Prostate gland (tissue), 2 donors: ENCODE measurements at regions not wholly inside any gene's neighbourhood (a gene's known extent, or its start where the extent isn't known, plus 50 kb on each side); places are given as distances from the start of the nearest gene placed in this dataset.
"Not testable (repeated sequence)": the region's sequence is repeated elsewhere in the genome, so short reads cannot be mapped to it uniquely, and the experiment has no call there.

Experiments
- DNase-seq: peaks from one replicate; pipeline ENCODE4 v3.0.0-alpha.2; 2019; ENCODE audit warnings: low spot score
- H3K27ac ChIP-seq, 2 donors: fragments of 200-600 bp; sonication (generic); 2 replicates each; pipeline ENCODE4 v1.5.1; 2017 to 2019
- H3K27me3 ChIP-seq: fragments of 200-600 bp; sonication (generic); replicated peaks from 2 replicates; pipeline ENCODE4 v1.5.1; 2019; ENCODE audit not compliant: insufficient read depth
- H3K36me3 ChIP-seq, 2 donors: fragments of 200-600 bp; sonication (generic); 1 replicate in 1 of 2; 2 replicates in 1 of 2; pipeline versions ENCODE4 v1.5.1 to v1.8.1; 2017 to 2019
- H3K4me1 ChIP-seq: fragments of 200-600 bp; sonication (generic); replicated peaks from 2 replicates; pipeline ENCODE4 v1.5.1; 2019
- H3K4me3 ChIP-seq, 2 donors: fragments of 200-600 bp; sonication (generic); 2 replicates each; pipeline ENCODE4 v1.5.1; 2017 to 2019
- H3K9me3 ChIP-seq: fragments of 200-600 bp; sonication (generic); 2 replicates; pipeline ENCODE4 v1.5.1; 2017
- CTCF ChIP-seq, 4 experiments: fragments of 200-600 bp in 2 of 4; fragments of 450-650 bp in 2 of 4; sonication (generic) in 2 of 4; IDR thresholded peaks; 1 replicate in 3 of 4; 2 replicates in 1 of 4; pipeline ENCODE4 v1.5.1; 2016 to 2019; ENCODE audit warnings: antibody characterized with exemption in 4 of 4, mild to moderate bottlenecking in 2 of 4, moderate library complexity in 2 of 4
- POLR2A ChIP-seq: fragments of 450-650 bp; IDR thresholded peaks from one replicate; pipeline ENCODE4 v1.6.1; 2016; ENCODE audit warnings: antibody characterized with exemption, mild to moderate bottlenecking
- POLR2AphosphoS5 ChIP-seq: sonication (generic); formaldehyde crosslinking; IDR thresholded peaks from one replicate; pipeline ENCODE4 v1.6.1; 2017; ENCODE audit warnings: antibody characterized with exemption
- WGBS: methylation state at CpG from one replicate; pipeline ENCODE4 v1.1.5; 2018; 5-methylcytosine and 5-hydroxymethylcytosine counted together
- intact Hi-C: fragments of 100-400 bp; cut with DNase I; formaldehyde crosslinking; loops from one replicate; pipeline ENCODE4 v1.14.2; 2022

- 73% methylated on average over 1 of the region's 1 CpG for WGBS
- no peak overlapping the region for H3K27ac ChIP-seq
- no peak overlapping the region for H3K4me3 ChIP-seq
- no peaks in the 10 kb centered on the region for H3K27me3 ChIP-seq
- H3K4me1 ChIP-seq, result no peaks in the 10 kb centered on the region
- intact Hi-C loops, result no loop called here
- no peaks in the 10 kb centered on the region for H3K36me3 ChIP-seq
- TF ChIP-seq POLR2A, result no peak
- no peak for TF ChIP-seq CTCF (IDR thresholded peaks at IDR 0.05)
- TF ChIP-seq POLR2AphosphoS5, result no peak
- no peaks in the 10 kb centered on the region for H3K9me3 ChIP-seq
- DNase-seq, result no peak
Measured at GRCh38 chr3:191593486-191593885, 132.5 kb downstream of the PYDC2 start.

DNA sequence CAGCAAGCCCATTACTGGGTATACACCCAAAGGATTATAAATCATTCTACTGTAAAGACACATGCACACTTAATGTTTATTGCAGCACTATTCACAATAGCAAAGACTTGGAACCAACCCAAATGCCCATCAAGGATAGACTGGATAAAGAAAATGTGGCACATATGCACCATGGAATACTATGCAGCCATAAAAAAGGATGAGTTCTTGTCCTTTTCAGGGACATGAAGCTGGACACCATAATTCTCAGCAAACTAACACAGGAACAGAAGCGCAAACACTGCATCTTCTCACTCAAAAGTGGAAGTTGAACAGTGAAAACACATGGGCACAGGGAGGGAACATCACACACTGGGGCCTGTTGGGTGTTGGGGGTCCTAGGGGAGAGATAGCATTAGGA, 154.5 kb downstream of the PYDC2 start:
- 95% methylated on average over 1 of the region's 1 CpG for WGBS
- intact Hi-C loops, H3K4me1 ChIP-seq, H3K27ac ChIP-seq, H3K9me3 ChIP-seq, H3K36me3 ChIP-seq, DNase-seq, H3K27me3 ChIP-seq, H3K4me3 ChIP-seq: not testable (repeated sequence)

- TF ChIP-seq POLR2A (no peak), POLR2AphosphoS5 (no peak), CTCF (IDR thresholded peaks at IDR 0.05) (no peak)
- no peaks in the 10 kb centered on the region for H3K36me3 ChIP-seq
- intact Hi-C loops, result no loop called here
Measured at GRCh38 chr3:191624299-191624698, 163.3 kb downstream of the PYDC2 start.

GRCh38 chr3:191627064-191627463, 166.1 kb downstream of the PYDC2 start:
- Histone ChIP-seq H3K4me3 (no peak overlapping the region), H3K36me3 (no peaks in the 10 kb centered on the region), H3K27ac (no peak overlapping the region), H3K27me3 (no peaks in the 10 kb centered on the region), H3K9me3 (no peaks in the 10 kb centered on the region), H3K4me1 (no peaks in the 10 kb centered on the region)
- intact Hi-C loops, result no loop called here
- DNase-seq, result no peak
- TF ChIP-seq POLR2A, result no peak
- no peak for TF ChIP-seq POLR2AphosphoS5
- no peak for TF ChIP-seq CTCF (IDR thresholded peaks at IDR 0.05)
- 26% methylated on average over 8 of the region's 8 CpGs for WGBS

More at GRCh38 chr3:191624299-191624698, 163.3 kb downstream of the PYDC2 start:
- Histone ChIP-seq H3K4me3 (no peak overlapping the region), H3K27ac (no peak overlapping the region), H3K27me3 (no peaks in the 10 kb centered on the region), H3K9me3 (no peaks in the 10 kb centered on the region), H3K4me1 (no peaks in the 10 kb centered on the region)
- WGBS, result 81% methylated on average over 1 of the region's 1 CpG
- no peak for DNase-seq

DNA sequence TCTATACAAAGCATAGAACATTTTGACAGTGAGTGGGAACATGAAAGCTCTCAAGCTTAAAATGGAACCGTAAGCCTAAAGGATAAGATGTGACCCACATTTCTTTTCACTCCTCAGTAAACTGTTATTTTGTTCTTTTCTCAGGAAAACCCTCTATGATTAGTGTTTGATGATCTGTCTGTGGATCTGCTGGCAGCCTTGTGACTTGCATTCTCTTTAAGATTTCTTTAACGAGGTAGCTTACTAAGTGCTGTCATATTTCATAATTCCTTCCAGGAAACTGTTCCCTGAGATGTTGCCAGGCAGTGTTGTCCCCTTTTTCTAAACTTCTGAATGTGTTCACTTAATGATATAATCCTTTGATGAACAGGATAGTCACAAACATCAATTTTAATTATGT, 167.6 kb downstream of the PYDC2 start:
- no peaks in the 10 kb centered on the region for H3K27me3 ChIP-seq
- WGBS, result 39% methylated on average over 2 of the region's 2 CpGs
- no peak overlapping the region for H3K4me3 ChIP-seq
- no peak overlapping the region for H3K27ac ChIP-seq
- H3K9me3 ChIP-seq, result no peaks in the 10 kb centered on the region
- no peak for DNase-seq
- no peak for TF ChIP-seq POLR2AphosphoS5
- no peak for TF ChIP-seq POLR2A
- no peak for TF ChIP-seq CTCF (IDR thresholded peaks at IDR 0.05)
- intact Hi-C loops, result no loop called here
- no peaks in the 10 kb centered on the region for H3K36me3 ChIP-seq
- no peaks in the 10 kb centered on the region for H3K4me1 ChIP-seq
